Stromal cell of bone marrow (primary cell): ENCODE measurements at regions not wholly inside any gene's neighbourhood (a gene's known extent, or its start where the extent isn't known, plus 50 kb on each side); places are given as distances from the start of the nearest gene placed in this dataset.

Source experiments
- DNase-seq: peaks from one replicate; pipeline ENCODE4 v3.0.0-alpha.2; 2012; ENCODE audit warnings: low read depth

DNA sequence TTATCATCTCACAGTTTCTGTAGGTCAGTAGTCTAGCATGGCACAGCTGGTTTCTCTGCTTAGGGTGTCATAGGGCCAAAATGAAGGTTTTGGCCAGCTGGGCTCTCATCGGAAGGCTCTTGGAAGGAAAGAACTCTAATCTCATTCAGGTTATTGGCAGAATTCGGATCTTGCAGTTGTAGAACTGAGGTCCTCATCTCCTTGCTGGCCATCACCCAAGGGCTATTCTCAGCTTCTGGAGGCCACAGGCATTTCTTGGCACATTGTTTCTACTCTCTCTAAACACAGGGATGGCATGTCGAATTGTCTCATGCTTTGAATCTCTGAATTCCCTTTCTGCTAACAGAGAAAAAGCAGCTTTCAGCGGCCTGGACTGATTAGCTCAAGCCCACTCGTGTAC is 258.0 kb upstream of the SMARCA2 start:
- no peak for DNase-seq

- no peak for DNase-seq
Measured at GRCh38 chr9:1759009-1759408, 256.1 kb upstream of the SMARCA2 start.

DNA sequence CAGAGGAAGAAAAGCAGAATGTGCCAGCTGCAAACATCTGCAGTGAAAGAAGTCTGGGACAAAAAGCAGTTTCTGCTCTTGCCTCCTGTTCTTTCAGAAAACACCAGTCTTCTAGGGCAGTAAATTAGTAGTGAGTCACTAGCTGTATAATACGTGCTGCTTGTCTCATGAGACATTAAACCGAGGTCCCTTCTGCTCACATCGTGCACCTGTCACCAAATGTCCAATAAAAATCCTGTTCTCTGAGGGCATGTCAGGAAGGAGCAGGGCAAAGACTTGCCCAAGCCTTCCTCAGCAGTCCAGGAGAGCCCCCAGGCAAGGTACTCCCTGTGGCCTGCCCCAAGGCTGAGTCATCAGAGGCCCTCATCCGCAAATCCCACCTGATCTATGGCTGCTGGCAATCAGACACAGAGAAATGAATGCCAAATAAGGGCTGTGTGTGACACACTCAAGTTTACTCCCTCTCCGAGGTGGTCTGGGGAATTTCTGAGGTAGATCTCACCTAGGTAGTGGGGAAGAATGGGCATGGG is 255.3 kb upstream of the SMARCA2 start:
- no peak for DNase-seq

- DNase-seq, result no peak
Measured at GRCh38 chr9:1761807-1762206, 253.3 kb upstream of the SMARCA2 start.

DNA sequence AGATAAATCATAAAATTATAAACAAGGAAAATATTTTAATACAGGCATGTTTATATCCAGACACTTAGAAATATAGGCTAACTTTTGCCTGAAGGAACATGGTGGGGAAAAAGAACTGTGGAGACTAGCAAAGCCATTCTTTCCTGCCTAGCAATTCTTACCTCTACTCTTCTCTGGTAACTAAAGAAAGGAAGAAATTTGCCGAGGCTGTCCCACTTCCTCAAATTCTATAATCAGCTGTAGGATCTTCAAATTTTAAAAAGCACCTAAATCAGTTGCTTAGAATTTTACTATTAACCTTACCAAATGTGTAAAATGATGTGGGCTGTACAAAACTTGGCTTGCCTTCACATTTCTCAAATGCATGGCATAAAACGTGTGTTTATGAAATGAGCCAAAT is 249.1 kb upstream of the SMARCA2 start:
- no peak for DNase-seq

DNA sequence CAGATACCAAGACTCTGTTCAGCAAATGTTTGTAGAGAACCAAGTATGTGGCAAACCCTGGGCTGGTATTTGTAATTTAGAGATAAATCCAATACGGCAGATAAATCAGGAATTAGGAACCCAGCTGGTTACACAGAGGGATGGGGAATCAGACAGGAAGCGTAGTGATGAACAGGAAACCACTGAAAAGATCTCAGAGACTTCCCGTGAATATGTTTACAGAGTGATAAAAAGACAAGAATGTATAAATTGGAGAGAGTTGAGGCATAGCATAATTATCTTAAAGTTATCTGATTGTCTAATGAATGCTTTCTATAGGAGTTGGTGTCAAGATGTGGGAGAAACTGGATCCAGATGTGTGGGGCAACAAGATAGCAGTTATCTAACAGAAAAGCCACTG is 246.6 kb upstream of the SMARCA2 start:
- DNase-seq, result no peak

GRCh38 chr9:1771094-1771789 is 243.9 kb upstream of the SMARCA2 start:
- no peak for DNase-seq

GRCh38 chr9:1775230-1775629 is 239.9 kb upstream of the SMARCA2 start:
- DNase-seq, result no peak

DNA sequence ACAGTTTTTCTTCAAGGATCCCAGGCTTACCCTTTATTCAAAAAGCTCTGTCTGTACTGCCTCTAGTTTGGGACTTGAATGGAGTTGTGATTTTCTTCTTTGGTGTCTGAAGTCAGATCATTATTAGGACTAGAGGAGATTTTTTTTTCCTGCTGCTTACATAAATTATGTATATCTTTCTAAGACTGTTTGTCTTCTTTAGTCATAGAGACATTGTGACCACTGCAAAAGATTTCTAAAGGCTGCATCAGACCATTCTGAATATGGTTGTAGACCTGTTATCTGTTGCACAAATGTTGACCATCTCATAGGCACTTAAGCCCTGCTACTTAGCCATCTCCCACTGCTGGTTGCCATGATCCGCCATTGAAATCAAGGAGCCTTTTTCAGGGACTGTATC is 238.5 kb upstream of the SMARCA2 start:
- DNase-seq, result no peak

GRCh38 chr9:1791191-1791590 is 224.0 kb upstream of the SMARCA2 start:
- no peak for DNase-seq

DNA sequence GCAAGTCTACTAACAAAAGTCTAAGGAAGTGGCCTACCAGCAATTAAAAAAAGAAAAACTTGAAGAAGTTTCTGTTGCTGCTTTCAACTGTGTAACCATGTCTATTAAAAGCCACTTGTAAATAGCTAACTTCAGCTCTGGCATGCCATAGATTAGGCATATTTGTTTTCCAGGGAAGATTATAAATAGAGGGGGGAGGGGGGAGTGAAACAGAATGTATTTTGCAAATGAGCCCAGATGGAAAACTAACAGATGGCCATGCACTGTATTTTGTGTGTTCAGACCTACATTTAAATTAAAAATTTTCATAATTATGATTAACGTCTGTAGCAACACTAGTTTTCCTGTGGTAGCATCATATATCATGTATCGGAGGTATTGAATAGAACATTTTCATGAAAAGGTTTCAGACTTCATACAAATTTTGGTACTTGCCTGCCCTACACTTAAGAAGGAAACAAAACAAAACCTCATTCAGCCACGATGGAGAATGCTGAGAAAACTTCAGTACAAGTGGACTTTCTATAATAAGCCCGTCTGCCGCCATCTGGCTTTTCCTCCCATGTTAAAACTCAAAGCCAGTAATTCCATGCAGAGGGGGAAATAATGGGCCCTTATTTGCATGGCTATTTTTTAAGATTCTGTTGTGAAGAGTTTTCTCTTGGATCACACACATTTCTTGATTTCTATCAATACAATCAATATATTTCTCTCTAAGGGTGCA is 220.4 kb upstream of the SMARCA2 start:
- DNase-seq, result no peak

DNA sequence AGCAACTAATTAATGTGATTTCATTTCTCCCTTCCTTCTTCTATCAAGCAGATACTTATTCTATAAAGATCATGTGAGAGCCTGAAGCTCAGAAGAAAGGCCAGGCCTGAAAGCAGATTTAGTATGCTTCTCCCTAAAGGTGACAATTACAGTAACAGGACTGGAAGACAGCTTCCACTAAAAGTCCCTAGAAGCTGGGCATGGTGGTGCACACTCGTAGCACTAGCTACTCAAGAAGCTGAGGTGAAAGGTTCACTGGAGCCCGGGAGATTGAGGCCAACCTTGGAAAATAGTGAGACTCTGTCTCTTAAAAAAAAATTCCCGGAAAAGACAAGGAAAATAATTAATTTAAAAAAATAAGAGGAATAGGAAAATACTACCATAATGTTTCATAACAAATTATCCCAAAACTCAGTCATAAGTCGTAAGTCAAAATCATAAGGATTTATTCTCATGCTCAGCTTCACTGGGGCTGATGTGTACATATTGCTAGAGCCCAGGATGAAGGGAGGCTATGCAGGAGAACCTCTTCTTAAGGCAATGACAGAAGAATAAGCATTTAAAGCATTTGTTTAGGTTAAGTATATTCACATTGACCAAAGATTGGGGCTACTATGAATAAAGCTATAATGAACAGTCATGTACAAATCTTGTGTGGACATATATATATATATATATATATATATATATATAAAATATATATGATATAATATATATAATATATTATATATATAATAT is 210.8 kb upstream of the SMARCA2 start:
- DNase-seq, result no peak

DNA sequence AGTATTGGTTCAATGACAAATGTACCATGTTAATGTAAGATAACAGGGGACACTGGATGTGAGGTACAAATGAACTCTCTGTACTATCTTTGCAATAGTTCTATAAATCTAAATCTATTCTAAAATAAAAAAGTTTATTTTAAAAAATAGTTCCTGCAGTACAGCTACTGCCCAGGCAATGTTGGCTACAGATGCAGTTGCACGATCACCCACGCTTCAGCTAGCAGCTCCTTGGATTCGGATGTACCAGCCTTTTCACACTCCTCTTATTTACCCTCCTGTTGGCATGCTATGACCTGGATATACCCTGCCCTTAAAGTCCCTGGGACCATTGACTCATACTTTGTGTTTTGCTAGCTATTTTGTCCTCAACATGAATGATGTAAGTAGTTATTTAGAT is 185.4 kb upstream of the SMARCA2 start:
- no peak for DNase-seq

DNA sequence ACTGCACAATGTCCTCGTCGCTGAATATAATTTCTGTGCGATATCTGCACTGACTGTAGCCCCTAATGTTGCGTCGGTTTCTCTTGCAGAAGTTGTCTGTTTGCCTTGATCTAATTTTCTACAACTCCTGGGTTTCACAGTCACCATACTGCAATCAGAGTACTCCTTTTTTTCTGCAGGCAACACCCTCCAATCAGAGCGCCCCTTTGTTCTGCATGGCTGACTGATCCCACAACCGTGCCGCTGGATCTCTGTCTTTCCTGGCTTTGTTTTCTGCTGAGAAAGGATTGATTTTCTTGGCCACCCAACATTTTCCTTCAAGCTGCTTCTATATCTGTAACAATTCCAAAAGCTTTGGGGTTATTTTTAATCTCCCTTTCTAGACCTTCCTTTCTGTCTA is 182.2 kb upstream of the SMARCA2 start:
- DNase-seq, result no peak

DNA sequence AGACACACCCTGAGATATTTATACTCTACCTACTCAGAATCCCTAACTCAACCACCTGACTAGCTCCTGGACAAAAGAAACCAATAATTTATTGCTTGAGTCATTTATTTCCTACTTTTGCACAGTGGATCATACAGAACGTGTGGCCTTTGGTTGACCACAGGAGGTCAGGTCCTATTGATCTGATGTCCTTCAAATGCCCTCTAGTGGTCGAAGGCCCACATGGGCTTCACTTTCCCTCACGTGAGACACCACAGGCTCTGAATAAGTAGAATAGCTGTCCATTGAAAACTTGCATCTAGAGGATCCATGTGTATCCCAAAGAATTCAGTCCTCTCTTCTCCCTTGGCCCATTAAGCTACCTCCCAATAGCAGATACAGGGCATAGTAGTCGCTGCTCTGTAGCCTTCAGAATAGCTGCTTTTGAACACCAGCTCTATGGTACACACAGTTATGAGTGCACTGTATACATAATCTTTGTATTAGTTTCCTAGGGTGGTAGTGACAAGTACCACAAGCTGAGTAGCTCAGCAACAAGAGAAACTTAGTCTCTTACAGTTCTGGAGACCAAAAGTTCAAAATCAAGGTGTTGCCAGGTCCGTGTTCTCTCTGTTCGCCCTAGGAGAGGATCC is 177.6 kb upstream of the SMARCA2 start:
- DNase-seq, result no peak

- no peak for DNase-seq
Measured at GRCh38 chr9:1839909-1840308, 175.2 kb upstream of the SMARCA2 start.

- no peak for DNase-seq
Measured at GRCh38 chr9:1845425-1845824, 169.7 kb upstream of the SMARCA2 start.

- no peak for DNase-seq
Measured at GRCh38 chr9:1855726-1856125, 159.4 kb upstream of the SMARCA2 start.

DNA sequence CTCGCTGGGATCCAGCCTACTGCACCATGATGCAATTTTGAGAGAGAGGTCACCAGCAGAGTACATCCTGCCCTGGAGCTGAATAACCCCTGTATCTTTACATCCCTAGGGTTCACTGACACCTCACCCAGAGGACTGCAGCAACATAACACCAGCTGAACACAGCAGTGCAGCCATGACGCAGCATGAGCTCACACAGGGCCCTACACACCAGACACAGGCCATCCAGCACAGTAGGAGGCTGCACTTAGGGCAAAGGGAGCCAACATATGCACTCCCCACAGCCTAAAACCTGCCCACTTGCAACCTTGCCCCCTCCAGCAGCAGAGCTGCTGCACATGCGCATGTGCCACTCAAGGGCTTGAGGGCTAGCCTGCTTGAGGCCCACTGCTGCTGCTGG is 157.3 kb upstream of the SMARCA2 start:
- DNase-seq, result no peak

GRCh38 chr9:1869843-1870242 is 145.3 kb upstream of the SMARCA2 start:
- DNase-seq, result no peak

DNA sequence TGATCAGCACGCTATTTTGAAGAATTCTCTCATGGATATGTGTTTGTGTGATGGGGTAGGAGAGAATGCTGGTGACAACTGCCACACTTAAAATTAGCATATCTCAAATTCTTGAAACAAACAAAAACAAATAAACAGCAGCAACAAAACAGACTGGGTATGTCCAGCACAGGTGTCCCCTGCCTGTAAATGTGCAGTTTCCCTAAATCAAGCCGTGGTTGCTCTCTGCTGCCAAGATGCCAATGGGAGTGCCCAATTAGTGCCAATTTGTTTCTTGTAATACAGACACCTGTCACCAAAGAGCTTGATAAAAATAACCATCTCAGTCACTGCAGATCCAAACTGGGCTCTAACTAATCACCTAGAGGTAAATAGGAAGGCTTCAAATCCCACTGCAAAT is 144.2 kb upstream of the SMARCA2 start:
- no peak for DNase-seq

GRCh38 chr9:1871626-1872419 is 143.3 kb upstream of the SMARCA2 start:
- DNase-seq, result no peak
